ENCODE measurements at regions not wholly inside any gene's neighbourhood (a gene's known extent, or its start where the extent isn't known, plus 50 kb on each side); places are given as distances from the start of the nearest gene placed in this dataset.

GRCh38 chr2:175464311-175464670 is 282.8 kb upstream of the ATP5MC3 start:
- TF ChIP-seq CTCF (conservative IDR thresholded peaks at IDR 0.05; ENCODE audit: low read depth, low read length) (no peak), EZH2 (IDR thresholded peaks at IDR 0.05; ENCODE audit: borderline replicate concordance, low read depth, low read length, poor library complexity, severe bottlenecking) (no peak)

Data from A673 (cell line).